NCI-H1417 treated with DMSO at 0.1 percent for 48 hours (cell line): ENCODE measurements at regions not wholly inside any gene's neighbourhood (a gene's known extent, or its start where the extent isn't known, plus 50 kb on each side); places are given as distances from the start of the nearest gene placed in this dataset.
"Not testable (repeated sequence)": the region's sequence is repeated elsewhere in the genome, so short reads cannot be mapped to it uniquely, and the experiment has no call there.

ENCODE experiments used
- DNase-seq: peaks from one replicate; lab custom pipeline; 2025; lab: John Stamatoyannopoulos, UW

- DNase-seq = not testable (repeated sequence)
Measured at GRCh38 chr4:123537906-123538402, 141.4 kb downstream of the SPRY1 start.

DNA sequence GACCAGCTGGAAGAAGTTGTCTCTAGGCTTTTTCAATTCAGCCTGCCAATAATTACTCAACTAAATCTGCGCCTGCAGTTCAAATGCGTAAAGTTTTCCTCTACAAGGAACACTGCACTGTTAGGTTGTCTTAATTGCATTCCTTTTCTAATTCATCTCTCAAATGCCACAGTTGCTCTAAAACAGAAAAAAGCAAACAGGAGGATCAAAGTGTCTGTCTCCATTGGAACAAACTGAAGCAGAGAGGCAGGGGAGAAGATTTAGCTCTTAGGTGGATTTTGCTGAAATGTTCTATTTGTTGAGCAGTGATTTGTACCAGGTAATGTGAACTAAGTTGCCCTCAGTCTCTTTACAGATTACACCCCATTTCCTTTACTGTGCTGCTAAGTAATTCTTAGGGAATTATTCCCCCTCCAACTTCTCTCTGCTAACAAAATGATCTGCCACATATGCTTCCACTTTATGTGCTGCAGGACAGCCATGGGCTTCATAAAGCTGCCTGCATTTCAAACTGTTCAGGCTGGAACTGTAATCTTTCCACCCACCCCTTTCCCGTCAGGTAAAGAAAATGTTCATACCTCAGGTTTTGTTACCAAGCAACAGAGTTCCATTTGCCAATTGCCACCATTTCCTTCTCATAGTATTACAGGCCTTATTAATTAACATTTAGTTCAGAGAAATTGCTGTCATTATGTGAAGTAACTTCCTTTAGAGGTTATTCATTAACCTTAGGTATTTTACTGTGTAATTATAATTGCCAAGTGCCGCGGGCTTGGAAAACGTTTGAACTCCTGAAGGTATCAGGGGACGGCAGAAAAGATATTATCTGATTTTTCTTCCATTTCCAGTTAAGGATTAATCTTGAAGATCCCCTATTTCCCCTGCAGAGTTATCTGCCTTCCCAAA lies 149.3 kb downstream of the SPRY1 start:
- no peak for DNase-seq

DNA sequence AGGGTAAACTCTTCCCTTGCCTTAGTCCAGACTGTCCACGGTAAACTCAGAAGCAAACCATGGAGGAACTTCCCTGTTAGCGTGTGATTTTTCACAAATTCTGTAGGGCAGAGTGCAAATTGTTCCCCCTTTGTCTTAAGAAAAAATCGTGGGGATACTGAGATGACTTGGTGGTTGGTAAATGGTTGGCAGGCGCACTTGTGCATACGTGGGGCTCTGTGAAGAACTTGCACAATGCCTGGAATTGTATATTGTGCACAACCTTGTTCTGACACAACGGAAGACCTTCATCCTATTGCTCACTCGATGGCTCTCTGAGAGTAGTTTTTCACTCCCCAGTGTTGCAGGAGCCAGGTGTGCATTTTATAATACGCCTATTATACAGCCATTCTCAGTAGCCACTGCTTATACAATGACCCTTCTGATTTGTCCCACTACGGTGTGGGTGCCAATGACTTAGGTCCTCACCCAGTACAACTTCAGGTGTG lies 150.0 kb downstream of the SPRY1 start:
- no peak for DNase-seq

- no peak for DNase-seq
Measured at GRCh38 chr4:123547216-123548165, 150.9 kb downstream of the SPRY1 start.

- DNase-seq = no peak
Measured at GRCh38 chr4:123553279-123553678, 156.7 kb downstream of the SPRY1 start.

DNA sequence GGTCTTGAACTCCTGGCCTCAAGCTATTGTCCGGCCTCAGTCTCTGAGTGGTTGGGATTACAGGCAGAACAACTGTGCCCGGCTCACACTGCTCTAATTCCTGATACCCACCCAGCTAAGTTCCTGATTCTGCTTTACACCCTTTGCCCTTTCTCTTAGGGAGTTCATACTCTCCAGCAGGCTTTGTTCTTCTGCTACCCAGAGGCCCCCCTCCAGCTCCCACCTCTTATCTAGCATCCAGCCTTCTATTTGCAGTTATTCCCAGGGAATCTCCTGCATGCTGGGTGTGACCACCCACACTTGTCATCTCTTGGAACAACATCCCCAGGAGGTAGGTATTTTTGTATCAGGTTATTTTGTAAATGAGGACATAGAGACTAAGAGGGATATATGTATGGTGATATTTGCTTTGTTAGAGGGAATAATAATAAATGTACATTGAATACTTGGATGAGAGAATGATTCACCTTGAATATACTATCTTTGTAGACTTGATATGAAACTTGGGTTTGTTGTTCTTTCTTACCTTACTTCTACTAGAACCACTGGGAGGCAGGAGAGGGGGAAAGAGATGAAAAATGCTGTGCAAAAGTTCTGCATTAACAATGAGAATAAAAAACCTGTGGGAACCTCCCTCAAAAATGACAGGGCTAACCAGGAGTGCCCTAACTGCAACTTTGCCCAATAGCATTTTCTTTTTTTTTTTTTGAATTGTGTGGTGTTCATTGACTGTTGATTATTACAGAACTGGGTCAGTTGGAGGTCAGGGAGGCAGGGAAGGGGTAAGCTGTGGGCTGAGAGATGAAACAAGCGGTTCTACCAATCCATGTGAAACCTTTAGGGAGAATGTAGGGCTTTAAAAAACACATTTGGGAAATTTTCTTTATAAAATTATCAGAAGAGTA lies 157.4 kb downstream of the SPRY1 start:
- no peak for DNase-seq

- DNase-seq = no peak
Measured at GRCh38 chr4:123554801-123555232, 158.2 kb downstream of the SPRY1 start.

DNA sequence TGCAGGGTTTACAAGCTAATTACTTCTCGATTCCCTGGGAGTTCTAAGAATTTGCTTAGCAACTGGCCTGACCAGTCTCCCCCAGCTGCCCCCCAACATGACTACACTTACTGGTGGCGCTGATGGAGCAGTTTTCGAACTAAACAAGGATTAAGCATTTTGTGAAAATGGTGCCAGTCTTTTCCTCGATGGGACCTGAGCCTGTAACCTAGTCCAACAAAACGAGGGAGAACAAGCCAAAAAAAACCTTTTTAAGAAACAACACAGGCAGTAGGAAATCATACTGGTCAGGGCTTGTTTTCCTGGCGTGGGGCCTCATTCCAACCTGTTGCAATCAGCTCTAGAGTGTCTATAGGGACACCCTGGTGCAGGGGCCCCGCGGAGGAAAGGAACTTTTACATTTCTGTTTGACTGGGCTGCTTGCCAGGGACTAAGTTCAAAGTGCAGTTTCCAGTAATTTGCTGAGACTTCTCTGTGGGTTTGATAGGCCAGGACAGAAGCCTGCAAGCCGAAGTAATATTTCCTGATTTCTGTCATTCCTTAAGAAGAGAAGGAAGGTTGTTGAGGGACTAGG lies 158.7 kb downstream of the SPRY1 start:
- no peak for DNase-seq

GRCh38 chr4:123555807-123556273 lies 159.2 kb downstream of the SPRY1 start:
- no peak for DNase-seq

GRCh38 chr4:123556526-123556925 lies 159.9 kb downstream of the SPRY1 start:
- no peak for DNase-seq

DNA sequence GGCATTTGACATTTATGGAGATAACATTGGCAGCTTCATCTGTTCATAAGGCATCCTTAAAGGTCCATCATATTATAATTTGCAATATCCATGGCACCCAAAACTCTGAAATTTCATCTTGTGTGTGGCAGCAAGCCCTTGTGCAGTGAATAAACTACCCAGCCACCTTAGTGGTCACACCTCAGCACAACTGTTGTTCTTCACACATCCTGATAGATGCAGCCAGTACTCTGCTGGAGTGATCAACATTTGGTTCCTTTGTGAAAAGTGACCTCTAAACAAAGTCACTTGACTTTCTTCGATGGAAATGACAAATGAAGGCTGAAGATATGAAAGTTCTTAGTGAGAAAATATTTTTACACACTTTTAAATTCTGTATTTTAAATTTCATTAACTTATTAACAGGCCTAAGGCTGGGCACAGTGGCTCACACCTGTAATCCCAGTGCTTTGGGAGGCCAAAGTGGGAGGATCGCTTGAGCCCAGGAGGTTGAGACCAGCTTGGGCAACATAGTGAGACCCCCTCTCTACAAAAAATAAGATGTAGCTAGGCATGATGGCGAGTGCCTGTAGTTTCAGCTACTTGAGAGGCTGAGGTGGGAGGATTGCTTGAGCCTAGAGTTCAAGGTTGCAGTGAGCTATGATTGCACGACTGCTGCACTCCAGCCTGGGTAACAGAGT lies 161.4 kb downstream of the SPRY1 start:
- no peak for DNase-seq

- DNase-seq = no peak
Measured at GRCh38 chr4:123558865-123559264, 162.3 kb downstream of the SPRY1 start.

GRCh38 chr4:123559955-123560871 lies 163.6 kb downstream of the SPRY1 start:
- DNase-seq = no peak

GRCh38 chr4:123561525-123561924 lies 164.9 kb downstream of the SPRY1 start:
- DNase-seq = no peak

GRCh38 chr4:123562994-123563750 lies 166.6 kb downstream of the SPRY1 start:
- no peak for DNase-seq

- peak; percentile 6 for DNase-seq
Measured at GRCh38 chr4:123564758-123565346, 168.3 kb downstream of the SPRY1 start.

- DNase-seq = no peak
Measured at GRCh38 chr4:123568936-123569335, 172.3 kb downstream of the SPRY1 start.

DNA sequence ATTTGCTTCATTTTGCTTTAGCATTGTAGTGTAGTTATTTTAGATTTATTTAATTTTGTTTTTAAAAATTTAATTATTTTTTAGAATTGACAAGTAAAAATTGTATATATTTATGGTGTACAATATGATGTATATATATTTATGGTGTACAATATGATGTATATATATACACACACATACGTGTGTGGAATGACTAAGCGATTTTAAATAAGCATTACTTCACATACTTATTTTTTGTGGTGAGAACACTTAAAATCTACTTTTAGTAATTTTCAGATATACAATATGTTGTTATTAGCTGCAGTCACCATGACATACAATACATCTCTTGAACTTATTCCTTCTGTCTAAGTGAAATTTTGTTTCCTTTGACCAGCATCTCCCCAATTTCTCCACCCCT lies 172.9 kb downstream of the SPRY1 start:
- DNase-seq = no peak
